K562 (cell line): ENCODE measurements at regions not wholly inside any gene's neighbourhood (a gene's known extent, or its start where the extent isn't known, plus 50 kb on each side); places are given as distances from the start of the nearest gene placed in this dataset.

Experiments
- ATAC-seq: fragments of 200-7000 bp; cut with Tn5 transposase; 3 replicates; pipeline ENCODE4 v1.9.1; 2020; ENCODE audit warnings: moderate library complexity
- BruUV-seq: library from RNA; stranded (reverse); fragments of 400-500 nt; replicated peaks from 2 replicates; lab custom pipeline; 2021; lab: Mats Ljungman, UMichigan
- CTCF ChIA-PET: fragments of 300-600 bp; formaldehyde crosslinking; extraction: SDS; loops from one replicate; lab custom pipeline; 2021; ENCODE audit warnings: low intra/inter-chr PET ratio; lab: Yijun Ruan, JAX
- POLR2A ChIA-PET: fragments of 300-600, 350-650 bp; sonication (Branson Sonifier 250); formaldehyde crosslinking; extraction: SDS; loops from one replicate; lab custom pipeline; 2021; ENCODE audit warnings: antibody characterized with exemption, inconsistent platforms; lab: Yijun Ruan, JAX
- DNase-seq, 4 experiments: peaks; one replicate each; pipeline versions ENCODE4 v3.0.0 to v3.0.0-alpha.2; 2011 to 2018; ENCODE audit warnings: low spot score in 3 of 4, mixed read lengths in 3 of 4; ENCODE audit errors: extremely low read depth in 1 of 4
- FAIRE-seq: peaks from 2 replicates; lab custom pipeline; 2011; peaks lifted over from hg19 to GRCh38; lab: Jason Lieb, UNC
- H2AFZ ChIP-seq: 2 replicates; pipeline ENCODE4 v1.6.0; 2011; ENCODE audit warnings: low read depth, low read length, control low read depth, inconsistent platforms
- H3K27ac ChIP-seq: fragments of 200-600 bp; 3 replicates; pipeline ENCODE4 v1.8.0; 2011; ENCODE audit warnings: low read depth, mild to moderate bottlenecking, control low read depth, inconsistent platforms, low read length, moderate library complexity, mixed read lengths; ENCODE audit errors: extremely low read depth
- H3K27me3 ChIP-seq, 2 experiments: fragments of 300-600 bp in 1 of 2; 2 replicates in 1 of 2; 3 replicates in 1 of 2; pipeline versions ENCODE4 v1.6.0 to v1.8.0; 2011; ENCODE audit warnings: inconsistent platforms in 2 of 2, low read length in 2 of 2, mild to moderate bottlenecking in 1 of 2, mixed read lengths in 1 of 2, moderate library complexity in 1 of 2; ENCODE audit not compliant: control insufficient read depth in 2 of 2, insufficient read depth in 2 of 2
- H3K36me3 ChIP-seq: fragments of 300-600 bp; 3 replicates; pipeline ENCODE4 v1.8.0; 2011; ENCODE audit warnings: mild to moderate bottlenecking, low read length, inconsistent platforms; ENCODE audit not compliant: control insufficient read depth, insufficient read depth
- H3K4me1 ChIP-seq, 2 experiments: fragments of 200-600 bp in 1 of 2; replicated peaks in 1 of 2; 2 replicates in 1 of 2; 3 replicates in 1 of 2; pipeline versions ENCODE4 v1.5.1 to v1.8.0; 2011; ENCODE audit warnings: inconsistent platforms in 2 of 2, low read length in 2 of 2, mild to moderate bottlenecking in 1 of 2, mixed read lengths in 1 of 2, moderate library complexity in 1 of 2; ENCODE audit not compliant: control insufficient read depth in 2 of 2, insufficient read depth in 2 of 2
- H3K4me2 ChIP-seq: 2 replicates; pipeline ENCODE4 v1.6.1; 2011; ENCODE audit warnings: low read length, control low read depth, inconsistent platforms, mixed read lengths; ENCODE audit not compliant: insufficient read depth
- H3K4me3 ChIP-seq: fragments of 200-600 bp; sonication (generic), shearing (Covaris generic); 2 replicates; pipeline ENCODE4 v1.5.1; 2016; ENCODE audit warnings: control low read depth, inconsistent platforms
- H3K79me2 ChIP-seq: fragments of 200-600 bp; 3 replicates; pipeline ENCODE4 v1.8.0; 2011; ENCODE audit warnings: low read length, inconsistent platforms; ENCODE audit not compliant: control insufficient read depth, insufficient read depth
- H3K9ac ChIP-seq, 2 experiments: 2 replicates each; pipeline versions ENCODE4 v1.6.0 to v1.6.1; 2011; ENCODE audit warnings: low read depth in 2 of 2, low read length in 2 of 2, control low read depth in 1 of 2, inconsistent platforms in 1 of 2, mild to moderate bottlenecking in 1 of 2, mixed read lengths in 1 of 2; ENCODE audit not compliant: insufficient read depth in 1 of 2
- H3K9me1 ChIP-seq: one replicate; pipeline ENCODE4 v1.6.0; 2011; ENCODE audit warnings: inconsistent platforms, mild to moderate bottlenecking, low read length, moderate library complexity; ENCODE audit not compliant: control insufficient read depth, insufficient read depth
- H3K9me3 ChIP-seq: replicated peaks from 2 replicates; pipeline ENCODE4 v1.5.1; 2011; ENCODE audit warnings: low read depth, low read length, inconsistent platforms; ENCODE audit not compliant: control insufficient read depth, insufficient read depth
- H4K20me1 ChIP-seq: replicated peaks from 2 replicates; pipeline ENCODE4 v1.6.1; 2011; ENCODE audit warnings: low read length, inconsistent platforms, mixed read lengths; ENCODE audit not compliant: control insufficient read depth, insufficient read depth
- BMI1 ChIP-seq: fragments of 150-350 bp; IDR thresholded peaks from 2 replicates; pipeline ENCODE4 v1.6.1; 2014; ENCODE audit warnings: low read length
- ELF2 ChIP-seq: fragments of 250-450 bp; sonication (Bioruptor Pico); IDR thresholded peaks from 2 replicates; pipeline ENCODE4 v1.5.0; 2021; ENCODE audit warnings: mild to moderate bottlenecking
- GABPA ChIP-seq: fragments of 200-800 bp; sonication (Bioruptor generic); conservative IDR thresholded peaks from 2 replicates; pipeline ENCODE4 v1.6.1; 2016; ENCODE audit warnings: low read depth, missing genetic modification characterization, missing compliant biosample characterization
- HNRNPUL1 ChIP-seq: fragments of 200-400 bp; formaldehyde crosslinking; IDR thresholded peaks from 2 replicates; pipeline ENCODE4 v1.6.1; 2017; ENCODE audit warnings: low read length
- KDM1A ChIP-seq, 2 experiments: fragments of 450-650 bp; IDR thresholded peaks; 2 replicates each; pipeline ENCODE4 v1.6.1; 2016; ENCODE audit warnings: mild to moderate bottlenecking in 2 of 2
- NCOA6 ChIP-seq: fragments of 450-650 bp; IDR thresholded peaks from 2 replicates; pipeline ENCODE4 v1.6.1; 2017; ENCODE audit warnings: mild to moderate bottlenecking
- NEUROD1 ChIP-seq: fragments of 150-350 bp; IDR thresholded peaks from 2 replicates; pipeline ENCODE4 v1.6.1; 2014; ENCODE audit warnings: borderline replicate concordance, low read length, low read depth; ENCODE audit not compliant: partially characterized antibody
- NFIX ChIP-seq: fragments of 250-450 bp; sonication (Bioruptor Pico); IDR thresholded peaks from 2 replicates; pipeline ENCODE4 v1.4.0; 2020; ENCODE audit warnings: low read depth, mild to moderate bottlenecking, moderate library complexity
- PTBP1 ChIP-seq: fragments of 200-400 bp; formaldehyde crosslinking; IDR thresholded peaks from 2 replicates; pipeline ENCODE4 v1.6.1; 2017; ENCODE audit warnings: low read depth, low read length
- TAL1 ChIP-seq: fragments of 450-650 bp; IDR thresholded peaks from 2 replicates; pipeline ENCODE4 v1.6.1; 2016; ENCODE audit warnings: mild to moderate bottlenecking
- ZNF253 ChIP-seq: fragments of 250-450 bp; sonication (Bioruptor Pico); conservative IDR thresholded peaks from 2 replicates; pipeline ENCODE4 v1.6.1; 2021; ENCODE audit warnings: mild to moderate bottlenecking
- ZNF282 ChIP-seq: sonication (generic); formaldehyde crosslinking; IDR thresholded peaks from 2 replicates; pipeline ENCODE4 v1.8.1; 2023; ENCODE audit warnings: missing genetic modification reagents
- ZNF57 ChIP-seq: fragments of 450-650 bp; formaldehyde crosslinking; IDR thresholded peaks from 2 replicates; pipeline ENCODE4 v1.4.0; 2020; ENCODE audit warnings: mild to moderate bottlenecking, moderate library complexity
- ZNF668 ChIP-seq: fragments of 250-450 bp; sonication (Bioruptor Pico); IDR thresholded peaks from 2 replicates; pipeline ENCODE4 v1.8.0; 2022; ENCODE audit warnings: mild to moderate bottlenecking, inconsistent platforms
- ZNF785 ChIP-seq: fragments of 250-450 bp; sonication (Bioruptor Pico); IDR thresholded peaks from 2 replicates; pipeline ENCODE4 v1.4.0; 2020; ENCODE audit warnings: mild to moderate bottlenecking
- ZNF79 ChIP-seq: fragments of 250-450 bp; sonication (Bioruptor Pico); IDR thresholded peaks from 2 replicates; pipeline ENCODE4 v1.4.0; 2020; ENCODE audit warnings: low read depth, mild to moderate bottlenecking, moderate library complexity
- WGBS: fragments of 100-300 bp; shearing (Covaris generic); methylation state at CpG from one replicate; pipeline ENCODE4 v1.1.6; 2016; ENCODE audit warnings: low coverage, mixed read lengths; ENCODE audit not compliant: insufficient coverage; ENCODE audit errors: missing lambda C conversion rate; 5-methylcytosine and 5-hydroxymethylcytosine counted together
- in situ Hi-C: fragments of 300-500 bp; cut with MboI; formaldehyde crosslinking; loops from 4 replicates; pipeline ENCODE4 v1.15.0; 2018; ENCODE audit warnings: inconsistent platforms, mixed read lengths
- intact Hi-C: fragments of 100-400 bp; cut with micrococcal nuclease; formaldehyde crosslinking; loops from 2 replicates; pipeline ENCODE4 v1.14.2; 2022
- TF ChIP-seq, protein P1 (sequence below): fragments of 200-800 bp; sonication (Bioruptor generic); IDR thresholded peaks from 2 replicates; pipeline ENCODE4 v1.6.1; 2017; ENCODE audit warnings: missing genetic modification characterization, missing compliant biosample characterization
- TF ChIP-seq, protein P2 (sequence below): conservative IDR thresholded peaks from 2 replicates; pipeline ENCODE4 v1.6.1; 2011; ENCODE audit warnings: low read depth, mild to moderate bottlenecking, low read length; ENCODE audit not compliant: control insufficient read depth

DNA sequence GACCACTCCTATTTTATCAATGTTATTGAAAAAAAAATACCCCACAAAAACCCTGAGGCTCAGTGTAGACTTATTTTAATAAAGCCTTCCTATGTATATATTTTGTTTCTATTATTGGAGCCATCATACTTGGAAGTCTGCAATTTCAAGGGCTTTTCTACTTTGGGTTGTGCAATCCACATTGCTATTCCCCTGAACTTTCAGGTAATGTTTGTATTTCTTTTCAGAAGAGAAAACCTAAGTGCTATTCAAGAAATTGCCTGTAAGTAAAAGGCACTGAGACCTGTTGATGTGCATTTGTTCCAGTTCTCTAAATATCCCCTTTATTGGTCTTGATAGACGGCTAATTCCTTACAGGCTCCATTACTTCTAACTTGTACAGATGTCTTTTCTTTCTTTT, 280.7 kb upstream of the RAG2 start:
- H4K20me1 ChIP-seq = no peaks in the 10 kb centered on the region
- no TSS peak for BruUV-seq
- H3K36me3 ChIP-seq = no peaks in the 10 kb centered on the region
- intact Hi-C loops = no loop called here
- H3K27me3 ChIP-seq = no peaks in the 10 kb centered on the region
- H3K4me2 ChIP-seq = no peak overlapping the region
- H3K4me1 ChIP-seq = no peaks in the 10 kb centered on the region
- 0% methylated on average over 1 of the region's 1 CpG for WGBS
- H3K27ac ChIP-seq = no peak overlapping the region
- TF ChIP-seq, protein P1, sequence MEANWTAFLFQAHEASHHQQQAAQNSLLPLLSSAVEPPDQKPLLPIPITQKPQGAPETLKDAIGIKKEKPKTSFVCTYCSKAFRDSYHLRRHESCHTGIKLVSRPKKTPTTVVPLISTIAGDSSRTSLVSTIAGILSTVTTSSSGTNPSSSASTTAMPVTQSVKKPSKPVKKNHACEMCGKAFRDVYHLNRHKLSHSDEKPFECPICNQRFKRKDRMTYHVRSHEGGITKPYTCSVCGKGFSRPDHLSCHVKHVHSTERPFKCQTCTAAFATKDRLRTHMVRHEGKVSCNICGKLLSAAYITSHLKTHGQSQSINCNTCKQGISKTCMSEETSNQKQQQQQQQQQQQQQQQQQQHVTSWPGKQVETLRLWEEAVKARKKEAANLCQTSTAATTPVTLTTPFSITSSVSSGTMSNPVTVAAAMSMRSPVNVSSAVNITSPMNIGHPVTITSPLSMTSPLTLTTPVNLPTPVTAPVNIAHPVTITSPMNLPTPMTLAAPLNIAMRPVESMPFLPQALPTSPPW (CRISPR knock-in tag) = no peak
- no peak for TF ChIP-seq ZNF668 (CRISPR knock-in tag)
- H3K9me3 ChIP-seq = no peaks in the 10 kb centered on the region
- no peaks in the 10 kb centered on the region for H3K9me1 ChIP-seq
- no peak overlapping the region for H3K9ac ChIP-seq
- FAIRE-seq (no peak), ATAC-seq (no peak), DNase-seq (no peak)
- H2AFZ ChIP-seq = no peak overlapping the region
- in situ Hi-C loops = no loop called here
- no peak overlapping the region for H3K4me3 ChIP-seq
- ChIA-PET CTCF (no interaction called here), POLR2A (no interaction called here)
- no peaks in the 10 kb centered on the region for H3K79me2 ChIP-seq

DNA sequence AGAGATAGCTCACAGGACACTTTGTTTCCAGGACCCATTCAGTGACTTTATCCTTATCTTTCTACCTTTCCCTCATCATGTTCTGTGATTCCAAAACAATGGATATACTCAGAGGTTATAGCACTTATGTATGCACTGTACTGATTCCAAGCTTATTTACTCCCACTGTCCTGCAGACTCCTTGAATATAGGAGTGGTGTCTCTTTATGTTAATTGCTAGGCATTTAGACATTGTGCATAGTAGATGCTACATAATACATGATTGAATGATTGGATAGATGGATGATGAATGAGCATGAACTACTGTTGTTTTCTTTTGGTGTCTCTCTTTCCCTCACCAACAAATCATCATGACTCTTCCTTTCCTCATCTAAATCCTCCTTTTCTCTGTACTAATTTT, 279.1 kb upstream of the RAG2 start:
- Histone ChIP-seq H3K9me1 (no peaks in the 10 kb centered on the region), H3K27me3 (no peaks in the 10 kb centered on the region), H3K4me3 (no peak overlapping the region), H3K4me1 (no peaks in the 10 kb centered on the region), H4K20me1 (no peaks in the 10 kb centered on the region), H3K9me3 (no peaks in the 10 kb centered on the region), H3K79me2 (no peaks in the 10 kb centered on the region), H3K36me3 (no peaks in the 10 kb centered on the region), H3K27ac (no peak overlapping the region), H2AFZ (no peak overlapping the region), H3K9ac (no peak overlapping the region), H3K4me2 (no peak overlapping the region)
- no peak for ATAC-seq
- no TSS peak for BruUV-seq
- CTCF ChIA-PET = no interaction called here
- POLR2A ChIA-PET = no interaction called here
- DNase-seq = no peak
- in situ Hi-C loops = no loop called here
- no peak for FAIRE-seq
- intact Hi-C loops = no loop called here
- TF ChIP-seq PTBP1 (no peak), BMI1 (no peak), NFIX (CRISPR knock-in tag) (no peak), ELF2 (CRISPR knock-in tag) (no peak), NEUROD1 (no peak), ZNF79 (CRISPR knock-in tag) (no peak), TAL1 (no peak), GABPA (tag) (no peak), HNRNPUL1 (no peak), ZNF253 (CRISPR knock-in tag) (no peak), KDM1A (IDR thresholded peaks at IDR 0.05) (no peak), ZNF282 (no peak), ZNF785 (CRISPR knock-in tag) (no peak), ZNF57 (CRISPR knock-in tag) (no peak), NCOA6 (no peak)
- TF ChIP-seq, protein P2, sequence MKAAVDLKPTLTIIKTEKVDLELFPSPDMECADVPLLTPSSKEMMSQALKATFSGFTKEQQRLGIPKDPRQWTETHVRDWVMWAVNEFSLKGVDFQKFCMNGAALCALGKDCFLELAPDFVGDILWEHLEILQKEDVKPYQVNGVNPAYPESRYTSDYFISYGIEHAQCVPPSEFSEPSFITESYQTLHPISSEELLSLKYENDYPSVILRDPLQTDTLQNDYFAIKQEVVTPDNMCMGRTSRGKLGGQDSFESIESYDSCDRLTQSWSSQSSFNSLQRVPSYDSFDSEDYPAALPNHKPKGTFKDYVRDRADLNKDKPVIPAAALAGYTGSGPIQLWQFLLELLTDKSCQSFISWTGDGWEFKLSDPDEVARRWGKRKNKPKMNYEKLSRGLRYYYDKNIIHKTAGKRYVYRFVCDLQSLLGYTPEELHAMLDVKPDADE = no peak
